A673 (cell line): ENCODE measurements at regions not wholly inside any gene's neighbourhood (a gene's known extent, or its start where the extent isn't known, plus 50 kb on each side); places are given as distances from the start of the nearest gene placed in this dataset.
"Not testable (repeated sequence)": the region's sequence is repeated elsewhere in the genome, so short reads cannot be mapped to it uniquely, and the experiment has no call there.

Experiments used
- BruUV-seq: library from RNA; stranded (reverse); fragments of 400-500 nt; replicated peaks from 2 replicates; lab custom pipeline; 2021; lab: Mats Ljungman, UMichigan
- CTCF ChIA-PET: fragments of 300-600 bp; sonication (Branson Sonifier 250); formaldehyde crosslinking; loops from one replicate; lab custom pipeline; 2022; ENCODE audit warnings: antibody characterized with exemption; lab: Charles Lee
- POLR2A ChIA-PET: fragments of 300-600 bp; sonication (Branson Sonifier 250); formaldehyde crosslinking; loops from one replicate; lab custom pipeline; 2022; ENCODE audit warnings: antibody characterized with exemption; ENCODE audit not compliant: low non-redundant PET; lab: Charles Lee
- DNase-seq: peaks from one replicate; pipeline ENCODE4 v3.0.0-alpha.2; 2015; ENCODE audit warnings: low spot score
- H3K27ac ChIP-seq: fragments of 200-600 bp; sonication (generic); 2 replicates; pipeline ENCODE4 v1.5.1; 2016; ENCODE audit warnings: mixed run types, low read depth, mild to moderate bottlenecking, mixed read lengths, antibody characterized with exemption, low read length; ENCODE audit not compliant: poor library complexity, severe bottlenecking
- H3K27me3 ChIP-seq: fragments of 200-600 bp; sonication (generic); replicated peaks from 2 replicates; pipeline ENCODE4 v1.6.1; 2017; ENCODE audit warnings: mixed run types, low read depth, mild to moderate bottlenecking, mixed read lengths, antibody characterized with exemption, low read length; ENCODE audit not compliant: insufficient read depth, poor library complexity
- H3K36me3 ChIP-seq: fragments of 200-600 bp; sonication (generic); 2 replicates; pipeline ENCODE4 v1.6.1; 2016; ENCODE audit warnings: mixed run types, mild to moderate bottlenecking, mixed read lengths, antibody characterized with exemption, low read length; ENCODE audit not compliant: insufficient read depth, poor library complexity, severe bottlenecking
- H3K4me1 ChIP-seq: fragments of 200-600 bp; sonication (generic); 2 replicates; pipeline ENCODE4 v1.6.1; 2017; ENCODE audit warnings: mixed run types, mild to moderate bottlenecking, mixed read lengths, antibody characterized with exemption, low read length; ENCODE audit not compliant: insufficient read depth, poor library complexity, severe bottlenecking
- H3K4me3 ChIP-seq: fragments of 200-600 bp; sonication (generic); 2 replicates; pipeline ENCODE4 v1.5.1; 2016; ENCODE audit warnings: low read depth, mixed run types, mild to moderate bottlenecking, mixed read lengths, low read length; ENCODE audit not compliant: poor library complexity, severe bottlenecking
- H3K9me3 ChIP-seq: fragments of 200-600 bp; sonication (generic); 2 replicates; pipeline ENCODE4 v1.6.1; 2016; ENCODE audit warnings: mixed run types, low read depth, mild to moderate bottlenecking, mixed read lengths, antibody characterized with exemption, low read length; ENCODE audit not compliant: poor library complexity, severe bottlenecking
- CTCF ChIP-seq: fragments of 300-800, 200-600 bp; sonication (generic); conservative IDR thresholded peaks from 2 replicates; pipeline ENCODE4 v1.5.1; 2017; ENCODE audit warnings: low read depth, mild to moderate bottlenecking, antibody characterized with exemption, low read length, moderate library complexity, mixed read lengths
- EZH2 ChIP-seq: fragments of 200-600 bp; sonication (generic); IDR thresholded peaks from 2 replicates; pipeline ENCODE4 v1.6.1; 2017; ENCODE audit warnings: borderline replicate concordance, low read depth, mild to moderate bottlenecking, mixed read lengths, antibody characterized with exemption, low read length; ENCODE audit not compliant: poor library complexity, severe bottlenecking
- intact Hi-C: fragments of 100-400 bp; cut with micrococcal nuclease; formaldehyde crosslinking; loops from one replicate; pipeline ENCODE4 v1.10.0; 2022; ENCODE audit not compliant: unreplicated experiment

DNA sequence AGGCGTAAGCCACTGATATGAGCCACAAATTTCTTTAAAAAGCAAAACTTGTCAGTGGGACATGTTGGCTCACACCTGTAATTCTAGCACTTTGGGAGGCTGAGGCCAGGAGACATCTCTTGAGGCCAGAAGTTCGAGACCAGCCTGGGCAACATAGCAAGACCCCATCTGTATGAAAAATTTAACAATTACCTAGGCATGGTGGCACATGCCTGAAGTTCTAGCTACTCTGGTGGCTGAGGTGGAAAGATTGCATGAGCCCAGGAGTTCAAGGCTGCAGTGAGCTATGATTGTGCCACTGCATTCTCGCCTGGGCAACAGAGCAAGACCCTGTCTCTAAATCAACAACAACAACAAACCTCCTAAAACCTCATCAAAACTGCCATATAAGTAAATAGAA is 147.6 kb upstream of the BARHL2 start:
- Histone ChIP-seq H3K4me3 (no peak overlapping the region), H3K36me3 (no peaks in the 10 kb centered on the region), H3K27me3 (no peaks in the 10 kb centered on the region), H3K27ac (no peak overlapping the region), H3K9me3 (no peaks in the 10 kb centered on the region), H3K4me1 (no peaks in the 10 kb centered on the region)
- intact Hi-C loops, result no loop called here
- ChIA-PET CTCF (no interaction called here), POLR2A (no interaction called here)
- BruUV-seq, result no TSS peak
- no peak for DNase-seq
- no peak for TF ChIP-seq CTCF
- no peak for TF ChIP-seq EZH2

GRCh38 chr1:90862782-90863181 is 145.7 kb upstream of the BARHL2 start:
- CTCF ChIA-PET, result no interaction called here
- Histone ChIP-seq H3K27ac (no peak overlapping the region), H3K4me3 (no peak overlapping the region), H3K36me3 (no peaks in the 10 kb centered on the region), H3K4me1 (no peaks in the 10 kb centered on the region), H3K27me3 (no peaks in the 10 kb centered on the region), H3K9me3 (no peaks in the 10 kb centered on the region)
- DNase-seq, result no peak
- intact Hi-C loops, result no loop called here
- TF ChIP-seq CTCF (no peak), EZH2 (no peak)
- POLR2A ChIA-PET, result no interaction called here
- no TSS peak for BruUV-seq

GRCh38 chr1:90861421-90861820 is 144.3 kb upstream of the BARHL2 start:
- H3K4me1 ChIP-seq, intact Hi-C loops, H3K36me3 ChIP-seq, H3K27me3 ChIP-seq, H3K4me3 ChIP-seq, DNase-seq, POLR2A ChIA-PET, H3K27ac ChIP-seq, BruUV-seq, CTCF ChIA-PET, H3K9me3 ChIP-seq: not testable (repeated sequence)

DNA sequence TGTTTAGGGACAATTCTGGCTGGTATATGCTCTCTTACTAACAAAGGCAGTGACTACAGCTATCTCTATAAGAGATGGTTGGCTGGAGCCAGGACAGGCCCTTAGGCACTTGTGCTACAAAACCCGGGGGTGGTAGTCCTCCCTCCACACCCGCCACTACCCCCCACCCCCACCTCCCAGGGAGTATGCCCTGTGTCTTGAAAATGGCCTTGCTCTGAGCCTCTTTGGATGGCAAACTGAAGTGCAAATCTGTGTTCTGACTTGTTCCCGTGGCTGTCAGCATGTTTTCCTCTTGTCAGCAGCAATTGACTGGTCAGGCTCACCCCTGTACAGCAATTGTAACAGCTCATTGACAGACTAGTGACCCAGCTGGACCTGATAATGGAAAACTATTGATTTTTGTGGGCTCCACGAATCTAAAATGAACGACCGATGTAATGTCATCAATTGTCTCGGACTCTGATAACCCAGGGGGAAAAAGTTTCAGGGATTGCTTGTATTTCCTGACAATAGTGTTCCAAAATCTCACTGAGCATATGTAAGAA is 139.4 kb upstream of the BARHL2 start:
- Histone ChIP-seq H3K4me1 (peaks cover 5% of the 10 kb centered on the region), H3K4me3 (no peak overlapping the region), H3K9me3 (no peaks in the 10 kb centered on the region), H3K27me3 (no peaks in the 10 kb centered on the region), H3K36me3 (no peaks in the 10 kb centered on the region), H3K27ac (no peak overlapping the region)
- DNase-seq, result no peak
- ChIA-PET CTCF (no interaction called here), POLR2A (no interaction called here)
- TF ChIP-seq EZH2, result no peak
- TF ChIP-seq CTCF, result no peak
- no TSS peak for BruUV-seq
- intact Hi-C loops, result no loop called here
